Neural cell (in vitro differentiated cells): ENCODE measurements at regions not wholly inside any gene's neighbourhood (a gene's known extent, or its start where the extent isn't known, plus 50 kb on each side); places are given as distances from the start of the nearest gene placed in this dataset.

Experiments
- CTCF ChIP-seq: fragments of 450-650 bp; IDR thresholded peaks from 2 replicates; pipeline ENCODE4 v1.5.1; 2014; ENCODE audit warnings: antibody characterized with exemption, mild to moderate bottlenecking, moderate library complexity; ENCODE audit not compliant: poor library complexity, severe bottlenecking
- EP300 ChIP-seq: fragments of 450-650 bp; conservative IDR thresholded peaks from 2 replicates; pipeline ENCODE4 v1.6.1; 2014; ENCODE audit warnings: antibody characterized with exemption, mild to moderate bottlenecking, moderate library complexity; ENCODE audit not compliant: poor library complexity, severe bottlenecking
- EZH2 ChIP-seq: fragments of 200-600, 300-800 bp; shearing (Covaris generic), sonication (generic); IDR thresholded peaks from 2 replicates; pipeline ENCODE4 v1.6.1; 2014; ENCODE audit warnings: antibody characterized with exemption, low read length, borderline replicate concordance, mild to moderate bottlenecking; ENCODE audit not compliant: insufficient read depth, poor library complexity, severe bottlenecking
- POLR2AphosphoS5 ChIP-seq: IDR thresholded peaks from 2 replicates; pipeline ENCODE4 v1.6.1; 2012
- TAF1 ChIP-seq: IDR thresholded peaks from 2 replicates; pipeline ENCODE4 v1.6.1; 2012; ENCODE audit warnings: low read depth

GRCh38 chr10:78695846-78696245 lies 372.9 kb upstream of the ZMIZ1 start:
- TF ChIP-seq CTCF (no peak), EP300 (no peak), POLR2AphosphoS5 (no peak), EZH2 (no peak), TAF1 (no peak)
